ENCODE measurements at regions not wholly inside any gene's neighbourhood (a gene's known extent, or its start where the extent isn't known, plus 50 kb on each side); places are given as distances from the start of the nearest gene placed in this dataset.
A peak's percentile ranks its signal among the peaks of the same experiment; 100 is the strongest.
"Not testable (repeated sequence)": the region's sequence is repeated elsewhere in the genome, so short reads cannot be mapped to it uniquely, and the experiment has no call there.

DNA sequence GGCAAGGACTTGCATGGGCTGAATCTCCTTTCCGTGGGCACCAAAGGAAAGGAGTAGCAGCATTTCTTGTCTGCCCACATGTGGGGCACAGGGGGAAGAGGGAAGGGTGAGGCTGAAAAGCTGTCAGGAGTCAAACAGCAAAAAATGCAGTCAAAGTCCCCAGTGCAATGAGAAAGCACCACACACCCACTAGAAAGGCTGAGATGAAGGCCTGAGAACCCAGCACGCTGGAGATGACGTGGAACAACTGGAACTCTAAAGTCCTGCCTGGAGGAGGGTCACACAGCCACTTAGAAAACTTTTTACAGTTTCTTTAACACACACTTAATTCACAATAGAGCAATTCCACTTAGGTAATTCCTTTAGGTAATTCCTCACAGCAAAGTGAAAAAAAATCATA, 94.6 kb upstream of the IGFBPL1 start:
- no peak for DNase-seq

DNA sequence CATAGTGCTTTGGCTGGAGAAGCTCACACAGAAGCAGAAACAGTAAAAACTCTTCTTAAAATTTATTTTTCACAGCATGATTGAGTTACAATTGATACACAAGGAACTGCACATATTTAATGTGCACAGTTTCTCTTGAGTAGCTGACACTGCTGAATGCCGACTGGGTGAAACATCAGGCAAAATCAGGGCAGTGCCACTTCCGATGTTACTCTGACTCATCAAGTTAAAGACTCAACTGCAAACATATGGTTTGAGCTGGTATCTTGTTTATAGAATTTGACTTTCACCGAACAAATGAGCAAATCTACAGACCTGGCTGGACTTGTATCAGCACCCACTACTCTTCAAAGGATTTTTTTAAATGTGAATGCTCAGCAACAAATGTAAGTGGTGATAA, 92.0 kb upstream of the IGFBPL1 start:
- DNase-seq: peak; percentile 14

DNA sequence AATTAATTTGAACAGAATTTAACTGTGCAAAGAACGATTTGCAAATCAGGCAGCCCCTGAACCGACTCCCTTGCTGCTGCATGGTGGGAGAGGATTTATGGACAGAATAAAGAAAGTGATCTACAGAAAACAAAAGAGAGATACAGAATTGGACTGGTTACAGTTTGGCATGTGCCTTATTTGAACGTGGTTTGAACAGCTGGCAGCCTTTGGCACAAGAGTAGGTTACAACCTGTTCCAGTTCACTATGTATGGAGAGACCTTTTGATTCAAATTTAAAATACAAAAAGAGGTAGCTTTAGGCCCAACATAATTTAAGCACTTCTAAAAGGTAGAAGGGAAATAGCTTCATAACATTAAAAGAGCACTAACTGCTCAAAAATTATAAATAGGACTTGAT, 90.8 kb upstream of the IGFBPL1 start:
- not testable (repeated sequence) for DNase-seq

DNA sequence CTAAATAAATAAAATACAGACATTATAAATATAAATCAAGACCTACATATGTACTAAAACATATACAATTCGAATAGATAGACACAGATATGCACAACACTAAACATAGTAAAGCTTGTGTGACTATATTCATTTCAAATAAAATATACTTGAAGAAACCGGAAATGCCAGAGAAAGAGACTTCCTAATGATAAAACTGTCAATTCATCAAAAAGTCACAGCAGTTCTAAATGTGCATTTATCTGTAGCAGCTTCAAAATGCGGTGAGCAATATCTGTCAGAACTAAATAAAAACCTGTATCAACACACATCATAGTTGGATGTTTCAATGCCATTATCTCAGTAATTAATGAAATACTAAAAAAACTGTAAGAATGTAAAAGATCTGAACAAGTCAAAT, 86.1 kb upstream of the IGFBPL1 start:
- DNase-seq: not testable (repeated sequence)

DNA sequence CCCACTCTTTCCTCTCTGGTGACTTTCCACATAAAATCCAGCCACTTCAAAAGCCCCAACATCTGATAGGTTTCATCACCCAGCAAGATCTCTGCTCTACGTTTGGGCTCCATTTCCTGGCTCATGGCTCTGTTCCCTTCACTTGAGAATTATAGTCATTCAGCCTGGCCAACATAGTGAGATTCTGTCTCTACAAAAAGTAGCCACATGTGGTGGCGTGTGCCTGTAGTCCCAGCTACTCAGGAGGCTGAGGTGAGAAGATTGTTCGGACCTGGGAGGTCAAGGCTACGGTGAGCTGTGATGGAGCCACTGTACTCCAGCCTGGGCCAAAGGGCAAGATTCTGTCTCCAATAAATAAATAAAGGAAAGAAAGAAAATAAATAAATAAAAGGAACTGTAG, 83.3 kb upstream of the IGFBPL1 start:
- no peak for DNase-seq

DNA sequence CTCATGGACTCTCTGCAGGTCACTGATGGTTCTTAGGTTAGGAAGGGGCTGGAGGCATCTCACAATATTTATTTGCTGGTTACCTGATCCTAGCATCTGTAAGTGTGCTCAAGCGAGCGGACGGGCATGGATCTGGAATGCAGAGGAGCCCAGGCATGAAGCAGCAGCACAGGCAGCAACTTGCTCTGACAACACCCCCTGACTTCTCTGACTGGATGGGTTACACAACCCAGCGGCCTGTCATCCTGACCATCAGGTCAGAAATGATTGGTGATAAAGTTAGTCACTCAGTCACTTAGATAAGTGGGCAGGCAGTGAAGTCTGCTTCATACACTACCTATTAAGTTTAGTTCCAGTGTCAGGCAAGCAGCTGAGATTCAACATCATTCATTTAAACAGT, 75.9 kb upstream of the IGFBPL1 start:
- DNase-seq: not testable (repeated sequence)

DNA sequence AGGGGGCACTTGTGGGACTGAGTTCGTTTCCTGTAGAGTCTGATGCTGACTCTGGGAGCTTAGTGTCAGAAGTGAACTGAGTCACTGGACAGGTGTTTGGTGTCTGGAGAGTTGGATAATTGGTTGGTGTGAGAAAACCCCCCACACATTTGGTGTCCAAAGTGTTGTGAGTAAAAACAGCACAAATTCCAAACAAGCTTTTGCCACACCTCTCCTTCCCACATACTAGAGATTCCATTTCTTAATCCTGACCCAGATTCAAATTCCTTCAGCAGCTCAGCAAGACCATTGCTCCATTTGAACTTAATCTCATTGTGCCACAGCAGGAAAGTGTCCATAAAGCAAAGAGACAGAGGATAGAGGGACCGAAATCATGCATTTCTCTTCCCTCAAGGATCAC, 74.3 kb upstream of the IGFBPL1 start:
- DNase-seq: not testable (repeated sequence)

DNA sequence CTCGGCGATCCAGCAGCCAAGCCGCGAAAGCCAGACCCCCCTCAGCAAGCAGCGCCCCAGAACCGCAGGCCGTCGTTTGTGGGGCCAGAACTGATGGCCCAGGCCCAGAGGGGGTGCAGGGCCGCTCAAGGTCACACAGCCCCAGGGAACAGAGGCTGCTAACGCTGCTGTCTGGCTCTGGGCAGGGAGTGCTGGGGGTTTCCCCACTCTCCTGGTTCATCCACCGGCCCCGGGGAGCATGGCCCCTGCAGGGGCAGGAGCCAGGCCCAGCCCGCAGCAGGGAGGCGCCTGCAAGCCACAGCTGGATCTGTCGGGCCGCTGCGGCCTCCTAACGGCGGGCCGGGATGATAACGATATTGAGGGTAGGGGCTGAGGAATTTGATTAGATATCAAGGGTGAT, 64.8 kb upstream of the IGFBPL1 start:
- DNase-seq: no peak

DNA sequence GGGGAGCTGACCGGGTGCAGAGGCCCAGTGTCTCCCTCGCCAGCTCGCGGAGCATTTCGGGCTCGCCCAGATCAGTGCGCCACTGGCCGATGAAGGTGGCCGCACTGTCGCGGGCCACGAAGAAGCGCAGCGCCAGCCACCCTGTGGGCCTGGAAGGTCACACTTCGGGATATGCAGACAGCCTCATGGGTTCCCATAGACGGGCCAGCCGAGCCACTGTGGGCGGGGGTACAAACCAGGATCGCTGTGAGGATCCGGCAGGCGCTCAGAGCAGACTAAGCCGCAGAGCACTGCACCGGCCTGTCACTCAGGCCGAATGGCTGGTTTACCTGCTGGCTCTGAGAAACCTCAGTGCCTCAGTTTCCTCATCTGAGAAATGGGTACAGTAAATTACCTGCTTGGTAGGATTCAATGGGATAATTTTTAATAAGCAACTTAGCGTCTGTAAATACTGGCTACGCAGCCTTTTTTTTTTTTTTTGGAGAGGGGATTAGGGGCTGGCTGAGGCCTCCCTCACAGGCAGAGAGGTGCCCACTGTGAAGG, 64.0 kb upstream of the IGFBPL1 start:
- no peak for DNase-seq

DNA sequence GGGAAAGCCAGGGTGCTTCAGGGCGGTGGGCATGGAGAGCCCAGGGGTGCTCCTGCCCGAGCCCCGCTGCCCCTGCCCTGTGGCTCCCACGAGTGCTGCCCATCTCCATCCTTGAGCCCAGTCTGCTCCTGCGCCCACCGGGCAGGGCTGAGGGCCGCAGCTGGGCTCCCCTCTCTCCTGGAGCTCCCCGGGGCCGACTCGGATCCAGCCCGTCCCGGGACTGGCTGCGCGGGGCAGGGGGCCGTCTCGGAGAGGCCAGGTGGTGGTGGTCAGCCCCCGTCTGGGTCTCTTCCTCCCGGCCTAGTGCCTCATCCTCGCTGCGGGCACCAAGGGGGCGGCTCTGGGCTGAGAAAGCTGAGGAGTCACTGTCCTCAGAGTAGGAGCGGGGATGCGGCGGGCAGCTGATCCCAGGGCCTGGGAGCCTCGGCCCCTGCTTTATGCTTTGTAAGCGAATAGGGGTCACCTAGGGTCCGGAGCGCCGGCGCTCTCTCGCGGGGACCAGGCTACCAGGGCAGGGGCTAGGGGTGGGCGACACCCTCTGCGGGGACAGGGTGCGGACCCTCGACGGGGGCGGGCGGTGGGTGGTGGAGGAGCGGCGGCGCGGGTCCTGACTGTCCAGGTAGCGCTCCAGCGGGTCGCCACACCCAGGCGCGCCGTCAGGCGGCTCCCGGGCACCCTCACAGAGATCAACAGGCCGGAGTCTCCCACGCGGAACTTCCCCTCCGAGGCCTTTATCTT, 63.3 kb upstream of the IGFBPL1 start:
- not testable (repeated sequence) for DNase-seq

DNA sequence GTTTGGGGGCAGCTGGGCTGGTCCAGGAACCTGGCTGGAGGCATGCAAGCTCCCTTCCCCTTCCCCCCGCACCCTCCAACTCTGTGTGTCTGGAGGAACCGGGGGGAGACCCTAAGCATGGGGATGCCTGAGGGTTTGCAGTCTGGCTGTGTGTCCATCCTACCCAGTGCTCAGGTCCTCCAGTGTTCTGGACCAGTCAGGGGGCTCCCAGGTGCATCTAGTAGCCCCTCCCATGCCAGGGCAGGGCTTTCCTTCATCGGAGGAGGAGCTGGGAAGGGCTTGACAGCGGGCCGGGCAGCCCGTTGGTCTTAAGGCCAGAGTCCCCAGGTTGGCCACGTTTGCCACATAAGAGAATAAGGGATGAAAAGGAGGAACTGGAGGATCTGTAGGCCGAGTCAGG, 62.6 kb upstream of the IGFBPL1 start:
- no peak for DNase-seq

DNA sequence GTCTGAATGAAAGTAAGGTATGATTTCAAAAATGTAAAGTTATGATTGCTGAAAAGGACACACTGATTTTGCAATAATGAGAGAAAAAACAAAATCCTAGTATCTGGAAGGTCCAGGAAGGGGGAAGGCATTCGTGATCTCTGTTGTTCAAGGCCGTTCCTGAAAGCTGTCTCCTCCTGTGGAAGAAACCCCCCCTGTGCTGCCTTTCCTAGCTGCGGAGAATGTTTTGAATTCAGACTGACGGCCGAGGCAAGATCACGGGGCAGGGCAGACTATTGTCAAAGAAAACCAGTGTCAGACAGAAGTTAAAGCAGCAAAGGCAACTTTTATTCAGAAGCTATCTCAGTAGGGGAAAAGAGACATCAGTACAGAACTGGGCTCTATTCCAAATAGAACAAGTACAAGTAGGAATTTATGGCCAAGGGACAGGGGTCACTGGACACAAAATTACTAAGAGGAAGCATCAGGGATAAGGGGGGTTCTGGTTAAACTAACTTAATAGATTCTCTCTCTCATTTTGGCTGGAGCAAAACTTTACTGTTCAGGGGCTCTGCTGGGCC, 61.9 kb upstream of the IGFBPL1 start:
- DNase-seq: no peak

DNA sequence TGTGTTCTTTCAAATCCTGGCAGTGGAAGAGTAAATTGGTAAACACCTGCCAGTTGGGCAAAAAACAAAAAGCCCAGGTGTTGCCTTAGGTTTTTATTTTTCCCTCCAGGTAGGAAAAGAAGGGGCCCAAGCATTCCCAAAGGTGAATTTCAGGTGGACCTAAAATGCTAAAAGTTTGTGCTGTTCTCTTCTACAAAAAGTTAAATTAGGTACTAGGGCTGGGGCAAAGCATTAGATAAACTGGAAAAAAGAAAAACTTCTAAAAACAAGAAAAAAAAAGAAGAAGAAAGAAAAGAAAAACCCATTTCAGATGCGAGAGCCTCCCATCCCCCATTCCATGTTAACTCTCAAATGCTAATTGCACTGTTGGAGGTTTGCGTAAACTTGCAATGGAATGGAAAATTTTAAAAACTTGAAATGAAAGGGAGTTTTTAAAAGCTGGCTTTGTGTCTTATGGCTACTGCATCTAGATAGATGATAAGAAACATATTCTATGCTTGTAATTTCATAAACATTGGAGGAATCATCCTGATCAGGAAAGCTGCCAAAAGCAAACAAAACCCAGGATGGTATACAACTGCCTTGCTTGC, 59.9 kb upstream of the IGFBPL1 start:
- not testable (repeated sequence) for DNase-seq

DNA sequence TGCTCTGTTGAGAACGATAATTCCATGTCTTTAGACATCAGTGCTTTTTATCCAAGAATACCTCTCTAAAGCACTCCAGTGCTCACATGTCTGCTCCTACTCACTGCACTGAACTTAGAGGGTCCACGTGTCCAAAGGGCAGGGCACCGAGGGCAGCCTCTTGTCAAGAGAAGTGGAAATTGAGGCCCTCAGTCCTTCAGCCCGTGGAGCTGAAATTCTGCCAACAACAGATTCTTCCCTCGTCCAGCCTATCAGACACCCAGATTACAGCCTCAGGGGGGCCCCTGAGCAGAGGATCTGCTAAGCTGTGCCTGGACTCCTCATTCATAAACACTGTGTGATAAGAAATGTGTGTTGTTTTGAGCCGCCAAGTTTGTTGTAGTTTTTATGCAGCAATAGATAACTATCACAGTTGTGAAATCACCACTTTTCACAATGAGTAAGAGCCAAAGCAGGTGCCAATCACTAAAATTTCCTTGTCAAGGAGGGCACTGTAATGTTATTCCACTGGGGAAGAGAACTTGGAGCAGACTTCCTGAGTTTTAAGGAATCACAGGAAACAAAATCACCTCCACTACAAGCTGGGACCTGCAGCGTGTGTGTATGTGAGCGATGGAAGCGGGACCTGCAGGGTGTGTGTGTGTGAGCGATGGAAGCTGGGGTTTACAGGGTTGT, 58.8 kb upstream of the IGFBPL1 start:
- no peak for DNase-seq

DNA sequence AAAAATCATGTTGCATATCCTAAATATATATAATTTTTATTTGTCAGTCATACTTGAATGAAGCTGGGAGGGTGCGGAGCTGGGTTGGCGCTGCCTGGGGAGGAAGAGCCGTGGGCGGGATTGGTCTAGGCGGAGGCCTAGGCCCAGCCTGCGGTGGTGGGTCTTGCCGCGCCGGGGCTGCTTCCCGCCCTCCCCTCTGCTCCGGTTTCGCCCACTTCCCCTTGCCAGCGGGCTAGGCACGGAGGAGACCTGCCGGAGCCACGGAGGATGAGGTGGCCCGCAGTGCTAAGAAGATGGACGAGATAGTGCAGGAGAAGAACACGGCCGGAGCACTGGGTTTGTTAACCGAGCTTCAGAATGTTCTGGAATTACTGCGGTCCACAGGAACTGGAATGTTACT, 54.0 kb upstream of the IGFBPL1 start:
- DNase-seq: no peak

DNA sequence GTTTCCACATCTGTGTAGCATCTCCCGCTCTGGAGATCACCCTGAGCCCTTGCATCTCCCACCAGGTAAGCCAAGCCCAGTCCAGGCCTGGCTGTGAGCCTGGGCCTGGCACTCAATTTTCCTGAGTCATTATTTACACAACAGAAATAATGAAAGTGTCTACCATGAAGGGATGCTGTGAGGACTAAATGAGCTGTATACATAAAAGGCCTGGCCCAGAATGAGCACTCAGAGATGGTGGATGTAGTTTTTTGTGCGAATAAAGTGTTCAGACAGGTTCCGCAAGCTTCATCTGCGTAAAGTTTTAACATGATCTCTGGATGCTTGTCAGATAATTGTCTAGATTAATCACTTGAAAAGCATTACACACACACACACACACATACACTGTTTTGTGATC, 50.2 kb upstream of the IGFBPL1 start:
- not testable (repeated sequence) for DNase-seq

Data from CD4-positive, alpha-beta T cell treated with Interleukin-10 for 1 hour (primary cell).